OCI-LY7 (cell line): ENCODE measurements at regions not wholly inside any gene's neighbourhood (a gene's known extent, or its start where the extent isn't known, plus 50 kb on each side); places are given as distances from the start of the nearest gene placed in this dataset.

Source experiments
- CTCF ChIP-seq: fragments of 200-600 bp; sonication (generic); conservative IDR thresholded peaks from 2 replicates; pipeline ENCODE4 v1.5.1; 2014; ENCODE audit warnings: mild to moderate bottlenecking, antibody characterized with exemption, low read length, moderate library complexity, mixed read lengths
- EZH2phosphoT487 ChIP-seq: fragments of 200-600 bp; sonication (generic); IDR thresholded peaks from 2 replicates; pipeline ENCODE4 v1.6.1; 2018; ENCODE audit warnings: low read depth, borderline replicate concordance, mild to moderate bottlenecking, mixed run types, antibody characterized with exemption, low read length, moderate library complexity, mixed read lengths

GRCh38 chr13:47135800-47136503 lies 239.1 kb upstream of the HTR2A start:
- no peak for TF ChIP-seq EZH2phosphoT487
- TF ChIP-seq CTCF: no peak
